Caco-2 (cell line): ENCODE measurements at regions not wholly inside any gene's neighbourhood (a gene's known extent, or its start where the extent isn't known, plus 50 kb on each side); places are given as distances from the start of the nearest gene placed in this dataset.
"Not testable (repeated sequence)": the region's sequence is repeated elsewhere in the genome, so short reads cannot be mapped to it uniquely, and the experiment has no call there.

Experiments
- BruUV-seq: library from RNA; stranded (reverse); fragments of 400-500 nt; replicated peaks from 2 replicates; lab custom pipeline; 2021; lab: Mats Ljungman, UMichigan
- CTCF ChIA-PET: fragments of 300-600 bp; sonication (Branson Sonifier 250); formaldehyde crosslinking; loops from one replicate; lab custom pipeline; 2022; ENCODE audit warnings: antibody characterized with exemption; lab: Charles Lee
- POLR2A ChIA-PET: fragments of 300-600 bp; sonication (Branson Sonifier 250); formaldehyde crosslinking; loops from one replicate; lab custom pipeline; 2022; ENCODE audit warnings: antibody characterized with exemption; lab: Charles Lee
- DNase-seq, 2 experiments: peaks; one replicate each; pipeline versions ENCODE4 v3.0.0 to v3.0.0-alpha.2; 2020 to 2022
- H3K27me3 ChIP-seq: replicated peaks from 2 replicates; pipeline ENCODE4 v1.6.0; 2011; ENCODE audit warnings: low read length; ENCODE audit not compliant: control insufficient read depth, insufficient read depth
- H3K36me3 ChIP-seq: 2 replicates; pipeline ENCODE4 v1.5.1; 2011; ENCODE audit warnings: low read length; ENCODE audit not compliant: control insufficient read depth, insufficient read depth
- H3K4me1 ChIP-seq: fragments of 250-450 bp; sonication (Bioruptor Pico); 2 replicates; pipeline ENCODE4 v1.5.1; 2020; ENCODE audit warnings: mild to moderate bottlenecking
- H3K4me3 ChIP-seq: 2 replicates; pipeline ENCODE4 v1.5.1; 2011; ENCODE audit warnings: low read depth, mild to moderate bottlenecking, control low read depth, low read length
- H3K9me3 ChIP-seq: fragments of 250-450 bp; sonication (Bioruptor Pico); 2 replicates; pipeline ENCODE4 v1.5.1; 2020; ENCODE audit warnings: mild to moderate bottlenecking, moderate library complexity
- H3K27ac Mint-ChIP-seq: one replicate; pipeline ENCODE4 v1.8.0; 2022; ENCODE audit warnings: mixed read lengths; ENCODE audit not compliant: unreplicated experiment
- H3K27me3 Mint-ChIP-seq: one replicate; pipeline ENCODE4 v1.8.0; 2022; ENCODE audit warnings: mixed read lengths; ENCODE audit not compliant: insufficient read depth, unreplicated experiment
- H3K36me3 Mint-ChIP-seq: one replicate; pipeline ENCODE4 v1.8.0; 2022; ENCODE audit warnings: mild to moderate bottlenecking, mixed read lengths; ENCODE audit not compliant: insufficient read depth, unreplicated experiment
- H3K4me1 Mint-ChIP-seq: one replicate; pipeline ENCODE4 v1.8.0; 2022; ENCODE audit warnings: low read depth, mixed read lengths; ENCODE audit not compliant: unreplicated experiment
- H3K4me3 Mint-ChIP-seq: one replicate; pipeline ENCODE4 v1.8.0; 2022; ENCODE audit warnings: mild to moderate bottlenecking, moderate library complexity, mixed read lengths; ENCODE audit not compliant: unreplicated experiment
- H3K9me3 Mint-ChIP-seq: one replicate; pipeline ENCODE4 v1.8.0; 2022; ENCODE audit warnings: mixed read lengths; ENCODE audit not compliant: unreplicated experiment
- intact Hi-C: fragments of 100-400 bp; cut with micrococcal nuclease; formaldehyde crosslinking; loops from one replicate; pipeline ENCODE4 v1.10.0; 2022; ENCODE audit not compliant: unreplicated experiment
- TF ChIP-seq, protein P1 (sequence below), 2 experiments: fragments of 200-600 bp in 1 of 2; IDR thresholded peaks; 1 replicate in 1 of 2; 2 replicates in 1 of 2; pipeline versions ENCODE4 v1.5.1 to v1.8.0; 2011 to 2022; ENCODE audit warnings: antibody characterized with exemption in 1 of 2, control low read depth in 1 of 2, inconsistent platforms in 1 of 2, low read depth in 1 of 2, low read length in 1 of 2, mild to moderate bottlenecking in 1 of 2, moderate library complexity in 1 of 2; ENCODE audit not compliant: insufficient read depth in 1 of 2, severe bottlenecking in 1 of 2, unreplicated experiment in 1 of 2

DNA sequence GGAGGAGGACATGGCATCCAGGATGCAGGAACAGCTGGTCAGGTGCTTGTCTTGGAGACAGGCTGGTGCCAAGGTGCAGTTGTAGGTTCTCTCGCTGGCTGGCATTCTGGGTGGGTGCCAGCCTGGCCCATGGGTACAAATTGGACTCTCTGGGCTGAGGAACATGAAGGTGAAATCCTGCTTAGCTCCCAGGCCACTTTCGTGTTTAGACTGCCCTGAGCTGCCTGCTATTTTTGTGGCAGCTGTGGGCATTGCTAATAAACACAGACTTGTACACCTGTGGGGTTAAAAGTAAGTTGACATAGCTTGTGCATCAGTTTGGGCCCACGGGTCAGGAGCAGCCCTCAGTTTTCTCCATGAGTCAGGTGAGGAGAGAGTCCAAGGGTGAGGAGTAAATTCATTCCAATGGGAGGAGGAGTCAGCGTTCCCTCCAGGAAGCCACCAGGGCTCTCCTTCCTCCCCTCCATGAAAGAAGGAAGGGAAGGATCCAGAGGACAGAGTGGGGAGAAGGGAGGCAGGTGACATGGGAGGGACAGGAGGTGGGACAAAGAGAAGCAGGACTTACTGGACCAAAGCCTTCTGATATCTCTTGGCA lies 380.0 kb downstream of the GLRX3 start:
- no peak for DNase-seq
- Mint-ChIP-seq H3K27ac (no peak overlapping the region), H3K4me3 (no peak overlapping the region), H3K4me1 (no peaks in the 10 kb centered on the region), H3K27me3 (peaks cover 11% of the 10 kb centered on the region), H3K9me3 (peaks cover 18% of the 10 kb centered on the region), H3K36me3 (no peaks in the 10 kb centered on the region)
- Histone ChIP-seq H3K4me3 (no peak overlapping the region), H3K36me3 (no peaks in the 10 kb centered on the region), H3K4me1 (no peaks in the 10 kb centered on the region), H3K27me3 (no peaks in the 10 kb centered on the region), H3K9me3 (no peaks in the 10 kb centered on the region)
- ChIA-PET CTCF (no interaction called here), POLR2A (no interaction called here)
- TF ChIP-seq, protein P1, sequence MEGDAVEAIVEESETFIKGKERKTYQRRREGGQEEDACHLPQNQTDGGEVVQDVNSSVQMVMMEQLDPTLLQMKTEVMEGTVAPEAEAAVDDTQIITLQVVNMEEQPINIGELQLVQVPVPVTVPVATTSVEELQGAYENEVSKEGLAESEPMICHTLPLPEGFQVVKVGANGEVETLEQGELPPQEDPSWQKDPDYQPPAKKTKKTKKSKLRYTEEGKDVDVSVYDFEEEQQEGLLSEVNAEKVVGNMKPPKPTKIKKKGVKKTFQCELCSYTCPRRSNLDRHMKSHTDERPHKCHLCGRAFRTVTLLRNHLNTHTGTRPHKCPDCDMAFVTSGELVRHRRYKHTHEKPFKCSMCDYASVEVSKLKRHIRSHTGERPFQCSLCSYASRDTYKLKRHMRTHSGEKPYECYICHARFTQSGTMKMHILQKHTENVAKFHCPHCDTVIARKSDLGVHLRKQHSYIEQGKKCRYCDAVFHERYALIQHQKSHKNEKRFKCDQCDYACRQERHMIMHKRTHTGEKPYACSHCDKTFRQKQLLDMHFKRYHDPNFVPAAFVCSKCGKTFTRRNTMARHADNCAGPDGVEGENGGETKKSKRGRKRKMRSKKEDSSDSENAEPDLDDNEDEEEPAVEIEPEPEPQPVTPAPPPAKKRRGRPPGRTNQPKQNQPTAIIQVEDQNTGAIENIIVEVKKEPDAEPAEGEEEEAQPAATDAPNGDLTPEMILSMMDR (IDR thresholded peaks at IDR 0.05; ENCODE audit: insufficient read depth in 1 of 2, low read depth in 1 of 2, low read length in 1 of 2, severe bottlenecking in 1 of 2, unreplicated experiment in 1 of 2), result no peak
- no TSS peak for BruUV-seq
- intact Hi-C loops, result no loop called here

DNA sequence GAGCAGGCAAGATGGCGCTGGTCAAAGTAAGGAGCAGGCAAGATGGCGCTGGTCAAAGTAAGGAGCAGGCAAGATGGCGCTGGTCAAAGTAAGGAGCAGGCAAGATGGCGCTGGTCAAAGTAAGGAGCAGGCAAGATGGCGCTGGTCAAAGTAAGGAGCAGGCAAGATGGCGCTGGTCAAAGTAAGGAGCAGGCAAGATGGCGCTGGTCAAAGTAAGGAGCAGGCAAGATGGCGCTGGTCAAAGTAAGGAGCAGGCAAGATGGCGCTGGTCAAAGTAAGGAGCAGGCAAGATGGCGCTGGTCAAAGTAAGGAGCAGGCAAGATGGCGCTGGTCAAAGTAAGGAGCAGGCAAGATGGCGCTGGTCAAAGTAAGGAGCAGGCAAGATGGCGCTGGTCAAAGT lies 382.7 kb downstream of the GLRX3 start:
- BruUV-seq, DNase-seq, H3K36me3 Mint-ChIP-seq, intact Hi-C loops, POLR2A ChIA-PET, H3K27me3 ChIP-seq, H3K4me1 Mint-ChIP-seq, H3K27ac Mint-ChIP-seq, CTCF ChIA-PET, H3K36me3 ChIP-seq, H3K4me3 ChIP-seq, H3K9me3 ChIP-seq, H3K4me1 ChIP-seq, H3K4me3 Mint-ChIP-seq: not testable (repeated sequence)
- H3K27me3 Mint-ChIP-seq, result peaks cover 11% of the 10 kb centered on the region
- H3K9me3 Mint-ChIP-seq, result peaks cover 18% of the 10 kb centered on the region

DNA sequence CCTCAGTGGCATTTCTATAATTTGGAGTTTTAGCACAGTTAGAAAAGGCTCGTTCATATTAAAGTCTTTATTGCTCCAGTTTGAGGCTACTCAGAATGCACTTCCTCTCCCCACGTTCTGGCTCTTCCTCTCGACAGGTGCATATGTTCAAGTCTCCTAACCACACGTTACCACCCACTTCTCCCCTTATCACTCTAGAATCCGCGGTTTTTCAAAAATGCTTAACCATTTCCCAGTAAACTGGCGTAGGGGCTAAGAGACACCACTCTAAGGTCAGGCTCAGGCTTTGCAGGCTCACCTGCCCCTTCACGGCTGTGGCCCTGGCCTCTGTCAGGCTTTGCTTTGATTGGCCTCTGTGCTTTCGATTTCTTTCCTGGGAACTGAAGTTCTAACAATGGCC lies 383.6 kb downstream of the GLRX3 start:
- no peak overlapping the region for H3K4me3 Mint-ChIP-seq
- DNase-seq, result no peak
- Histone ChIP-seq H3K4me1 (no peaks in the 10 kb centered on the region), H3K27me3 (no peaks in the 10 kb centered on the region), H3K4me3 (no peak overlapping the region), H3K36me3 (no peaks in the 10 kb centered on the region), H3K9me3 (no peaks in the 10 kb centered on the region)
- CTCF ChIA-PET, result no interaction called here
- TF ChIP-seq, protein P1 (IDR thresholded peaks at IDR 0.05; ENCODE audit: insufficient read depth in 1 of 2, low read depth in 1 of 2, low read length in 1 of 2, severe bottlenecking in 1 of 2, unreplicated experiment in 1 of 2), result no peak
- H3K27me3 Mint-ChIP-seq, result peaks cover 7% of the 10 kb centered on the region
- POLR2A ChIA-PET, result no interaction called here
- no peak overlapping the region for H3K27ac Mint-ChIP-seq
- H3K9me3 Mint-ChIP-seq, result peaks cover 18% of the 10 kb centered on the region
- no peaks in the 10 kb centered on the region for H3K4me1 Mint-ChIP-seq
- intact Hi-C loops, result no loop called here
- H3K36me3 Mint-ChIP-seq, result no peaks in the 10 kb centered on the region
- no TSS peak for BruUV-seq

DNA sequence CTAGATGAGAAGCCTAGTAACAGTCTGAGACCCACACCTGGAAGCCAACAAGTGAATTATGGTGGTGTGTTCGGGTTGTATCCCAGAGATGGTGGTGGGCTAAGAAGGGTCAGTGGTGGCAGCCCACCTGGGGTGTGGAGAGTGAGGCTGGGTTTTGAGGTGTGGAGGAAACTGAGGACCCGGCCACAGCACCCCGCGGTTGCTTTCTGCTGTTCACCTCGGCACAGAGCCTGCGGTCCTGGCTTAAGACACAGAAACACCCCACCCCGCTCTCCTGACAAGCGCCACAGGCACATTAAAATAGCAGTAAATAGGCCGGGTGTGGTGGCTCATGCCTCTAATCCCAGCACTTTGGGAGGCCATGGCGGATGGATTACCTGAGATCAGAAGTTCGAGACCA lies 395.1 kb downstream of the GLRX3 start:
- H3K4me1 Mint-ChIP-seq, result no peaks in the 10 kb centered on the region
- no peaks in the 10 kb centered on the region for H3K27me3 ChIP-seq
- POLR2A ChIA-PET, result no interaction called here
- H3K4me3 ChIP-seq, result no peak overlapping the region
- intact Hi-C loops, result no loop called here
- H3K27ac Mint-ChIP-seq, result no peak overlapping the region
- H3K36me3 Mint-ChIP-seq, result no peaks in the 10 kb centered on the region
- no peaks in the 10 kb centered on the region for H3K27me3 Mint-ChIP-seq
- no TSS peak for BruUV-seq
- H3K9me3 ChIP-seq, result no peaks in the 10 kb centered on the region
- H3K36me3 ChIP-seq, result no peaks in the 10 kb centered on the region
- TF ChIP-seq, protein P1 (IDR thresholded peaks at IDR 0.05; ENCODE audit: insufficient read depth in 1 of 2, low read depth in 1 of 2, low read length in 1 of 2, severe bottlenecking in 1 of 2, unreplicated experiment in 1 of 2), result no peak
- H3K4me1 ChIP-seq, result no peaks in the 10 kb centered on the region
- DNase-seq, result no peak
- H3K4me3 Mint-ChIP-seq, result no peak overlapping the region
- peaks cover 17% of the 10 kb centered on the region for H3K9me3 Mint-ChIP-seq
- CTCF ChIA-PET, result no interaction called here
